H9 (cell line): ENCODE measurements at regions not wholly inside any gene's neighbourhood (a gene's known extent, or its start where the extent isn't known, plus 50 kb on each side); places are given as distances from the start of the nearest gene placed in this dataset.

Experiments used
- DNase-seq: peaks from one replicate; pipeline ENCODE4 v3.0.0-alpha.2; 2017
- H2AFZ ChIP-seq: one replicate; pipeline ENCODE4 v1.6.1; 2013; ENCODE audit warnings: mild to moderate bottlenecking, low read length, control low read depth, moderate library complexity
- H2AK5ac ChIP-seq: 2 replicates; pipeline ENCODE4 v1.6.1; 2013; ENCODE audit warnings: low read length, control low read depth, mixed read lengths; ENCODE audit not compliant: insufficient read length
- H2BK120ac ChIP-seq: one replicate; pipeline ENCODE4 v1.6.1; 2013; ENCODE audit warnings: low read depth, mild to moderate bottlenecking, low read length, control low read depth, inconsistent platforms; ENCODE audit not compliant: poor library complexity, severe bottlenecking
- H2BK12ac ChIP-seq: 2 replicates; pipeline ENCODE4 v1.6.1; 2013; ENCODE audit warnings: low read length, control low read depth, mixed read lengths, low read depth; ENCODE audit not compliant: insufficient read length
- H2BK15ac ChIP-seq: 2 replicates; pipeline ENCODE4 v1.6.1; 2013; ENCODE audit warnings: low read depth, low read length, control low read depth
- H2BK20ac ChIP-seq: one replicate; pipeline ENCODE4 v1.6.1; 2013; ENCODE audit warnings: low read depth, mild to moderate bottlenecking, low read length, control low read depth, inconsistent platforms; ENCODE audit not compliant: poor library complexity, severe bottlenecking
- H2BK5ac ChIP-seq: 2 replicates; pipeline ENCODE4 v1.6.1; 2013; ENCODE audit warnings: low read length, control low read depth, mixed read lengths; ENCODE audit not compliant: insufficient read length
- H3K14ac ChIP-seq: 2 replicates; pipeline ENCODE4 v1.6.1; 2013; ENCODE audit warnings: low read length, control low read depth; ENCODE audit not compliant: insufficient read depth
- H3K18ac ChIP-seq: 2 replicates; pipeline ENCODE4 v1.6.1; 2013; ENCODE audit warnings: low read depth, mild to moderate bottlenecking, mixed read lengths, low read length, control low read depth; ENCODE audit not compliant: insufficient read length
- H3K23ac ChIP-seq: 2 replicates; pipeline ENCODE4 v1.6.1; 2013; ENCODE audit warnings: low read length, control low read depth, mixed read lengths, low read depth; ENCODE audit not compliant: insufficient read length
- H3K23me2 ChIP-seq: 2 replicates; pipeline ENCODE4 v1.6.1; 2013; ENCODE audit warnings: low read depth, mild to moderate bottlenecking, mixed read lengths, low read length, control low read depth; ENCODE audit not compliant: insufficient read length, poor library complexity, severe bottlenecking
- H3K27ac ChIP-seq: 2 replicates; pipeline ENCODE4 v1.5.1; 2013; ENCODE audit warnings: low read length, control low read depth, mixed read lengths, low read depth; ENCODE audit not compliant: insufficient read length
- H3K27me3 ChIP-seq: 2 replicates; pipeline ENCODE4 v1.6.1; 2013; ENCODE audit warnings: low read length, control low read depth, inconsistent platforms; ENCODE audit not compliant: insufficient read depth
- H3K4ac ChIP-seq: 2 replicates; pipeline ENCODE4 v1.6.1; 2013; ENCODE audit warnings: low read depth, mild to moderate bottlenecking, control low read depth, inconsistent platforms, low read length, moderate library complexity
- H3K4me1 ChIP-seq: 2 replicates; pipeline ENCODE4 v1.6.1; 2013; ENCODE audit warnings: low read length, control low read depth, inconsistent platforms; ENCODE audit not compliant: insufficient read depth
- H3K4me2 ChIP-seq: 2 replicates; pipeline ENCODE4 v1.6.1; 2013; ENCODE audit warnings: low read length, control low read depth, mixed read lengths; ENCODE audit not compliant: insufficient read length, insufficient read depth
- H3K56ac ChIP-seq: 2 replicates; pipeline ENCODE4 v1.6.1; 2013; ENCODE audit warnings: low read depth, mild to moderate bottlenecking, mixed read lengths, low read length, control low read depth; ENCODE audit not compliant: insufficient read length
- H3K79me1 ChIP-seq: 2 replicates; pipeline ENCODE4 v1.6.1; 2013; ENCODE audit warnings: low read depth, mild to moderate bottlenecking, moderate library complexity, low read length, control low read depth, inconsistent platforms; ENCODE audit not compliant: insufficient read depth, poor library complexity, severe bottlenecking
- H3K79me2 ChIP-seq: 2 replicates; pipeline ENCODE4 v1.6.1; 2013; ENCODE audit warnings: low read length, control low read depth, inconsistent platforms; ENCODE audit not compliant: insufficient read depth
- H3K9ac ChIP-seq: 2 replicates; pipeline ENCODE4 v1.6.1; 2013; ENCODE audit warnings: low read length, control low read depth, mixed read lengths; ENCODE audit not compliant: insufficient read length; ENCODE audit errors: extremely low read depth
- H3K9me3 ChIP-seq: one replicate; pipeline ENCODE4 v1.6.1; 2013; ENCODE audit warnings: low read depth, low read length, inconsistent platforms; ENCODE audit not compliant: control insufficient read depth
- H3T11ph ChIP-seq: one replicate; pipeline ENCODE4 v1.6.1; 2013; ENCODE audit warnings: mild to moderate bottlenecking, low read length, control low read depth, inconsistent platforms
- H4K20me1 ChIP-seq: one replicate; pipeline ENCODE4 v1.6.1; 2013; ENCODE audit not compliant: control insufficient read depth, insufficient read length, insufficient read depth
- H4K5ac ChIP-seq: 2 replicates; pipeline ENCODE4 v1.6.1; 2013; ENCODE audit warnings: low read depth, mild to moderate bottlenecking, mixed read lengths, low read length, control low read depth; ENCODE audit not compliant: insufficient read length
- H4K8ac ChIP-seq: replicated peaks from 2 replicates; pipeline ENCODE4 v1.6.1; 2013; ENCODE audit warnings: low read length, control low read depth, mixed read lengths, low read depth; ENCODE audit not compliant: insufficient read length
- H4K91ac ChIP-seq: 2 replicates; pipeline ENCODE4 v1.6.1; 2013; ENCODE audit warnings: low read depth, mild to moderate bottlenecking, moderate library complexity, mixed read lengths, low read length, control low read depth; ENCODE audit not compliant: insufficient read length
- H3K27ac Mint-ChIP-seq, 3 experiments: 2 replicates in 2 of 3; 3 replicates in 1 of 3; pipeline ENCODE4 v1.8.0; 2020 to 2021; ENCODE audit warnings: mixed read lengths in 3 of 3, mild to moderate bottlenecking in 1 of 3, moderate library complexity in 1 of 3
- H3K27me3 Mint-ChIP-seq: 2 replicates; pipeline ENCODE4 v1.8.0; 2021; ENCODE audit warnings: low read depth, mild to moderate bottlenecking, moderate library complexity, mixed read lengths
- H3K36me3 Mint-ChIP-seq, 3 experiments: 2 replicates in 2 of 3; 3 replicates in 1 of 3; pipeline ENCODE4 v1.8.0; 2020 to 2021; ENCODE audit warnings: low read depth in 3 of 3, mixed read lengths in 3 of 3; ENCODE audit not compliant: insufficient read depth in 1 of 3
- H3K4me1 Mint-ChIP-seq, 2 experiments: 2 replicates each; pipeline ENCODE4 v1.8.0; 2020; ENCODE audit warnings: mixed read lengths in 2 of 2
- H3K4me3 Mint-ChIP-seq, 2 experiments: 2 replicates in 1 of 2; 3 replicates in 1 of 2; pipeline ENCODE4 v1.8.0; 2020 to 2021; ENCODE audit warnings: mild to moderate bottlenecking in 2 of 2, mixed read lengths in 2 of 2, moderate library complexity in 1 of 2
- H3K9me3 Mint-ChIP-seq, 2 experiments: 2 replicates in 1 of 2; 3 replicates in 1 of 2; pipeline ENCODE4 v1.8.0; 2020; ENCODE audit warnings: mild to moderate bottlenecking in 2 of 2, mixed read lengths in 2 of 2, moderate library complexity in 1 of 2
- CTCF ChIP-seq: fragments of 200-600 bp; sonication (generic); conservative IDR thresholded peaks from 3 replicates; pipeline ENCODE4 v1.8.0; 2021; ENCODE audit warnings: antibody characterized with exemption, mild to moderate bottlenecking
- WGBS: extraction: QIAGEN DNeasy Blood & Tissue Kit; methylation state at CpG from one replicate; pipeline ENCODE4 v1.1.7; 2013; ENCODE audit warnings: missing lambda C conversion rate, low lambda C conversion rate, mixed read lengths; ENCODE audit not compliant: insufficient read length; ENCODE audit errors: extremely low coverage; 5-methylcytosine and 5-hydroxymethylcytosine counted together

- Histone ChIP-seq H3K18ac (no peak overlapping the region), H3T11ph (no peak overlapping the region), H2BK5ac (no peak overlapping the region), H4K20me1 (no peaks in the 10 kb centered on the region), H3K9me3 (no peaks in the 10 kb centered on the region), H3K27ac (no peak overlapping the region), H3K9ac (no peak overlapping the region), H2BK120ac (no peak overlapping the region), H2BK20ac (no peak overlapping the region), H3K79me2 (no peaks in the 10 kb centered on the region), H3K56ac (no peak overlapping the region), H3K4ac (no peak overlapping the region), H4K8ac (no peak overlapping the region), H3K27me3 (no peaks in the 10 kb centered on the region), H3K79me1 (no peaks in the 10 kb centered on the region), H3K23ac (no peak overlapping the region), H4K91ac (no peak overlapping the region), H2BK15ac (no peak overlapping the region), H3K14ac (no peak overlapping the region), H2BK12ac (no peak overlapping the region), H3K23me2 (no peaks in the 10 kb centered on the region), H2AK5ac (no peak overlapping the region), H3K4me2 (no peak overlapping the region), H3K4me1 (no peaks in the 10 kb centered on the region), H4K5ac (no peak overlapping the region), H2AFZ (no peak overlapping the region)
- H3K27ac Mint-ChIP-seq, result no peak overlapping the region
- H3K4me1 Mint-ChIP-seq, result no peaks in the 10 kb centered on the region
- TF ChIP-seq CTCF, result no peak
- H3K9me3 Mint-ChIP-seq, result peaks cover 0 to 2% of the 10 kb centered on the region in 2 experiments; a peak in 1 of 5 replicates
- H3K4me3 Mint-ChIP-seq, result no peak overlapping the region
- no peaks in the 10 kb centered on the region for H3K36me3 Mint-ChIP-seq
- H3K27me3 Mint-ChIP-seq, result no peaks in the 10 kb centered on the region
- no peak for DNase-seq
- WGBS, result no CpG with 5 or more reads among the region's 4 CpGs
Observed at GRCh38 chr1:169018751-169019150, 87.7 kb upstream of the ATP1B1 start.
